Hepatic stellate cell (primary cell): ENCODE measurements at regions not wholly inside any gene's neighbourhood (a gene's known extent, or its start where the extent isn't known, plus 50 kb on each side); places are given as distances from the start of the nearest gene placed in this dataset.

Source experiments
- DNase-seq: peaks from one replicate; pipeline ENCODE4 v3.0.0; 2011; ENCODE audit warnings: low spot score

DNA sequence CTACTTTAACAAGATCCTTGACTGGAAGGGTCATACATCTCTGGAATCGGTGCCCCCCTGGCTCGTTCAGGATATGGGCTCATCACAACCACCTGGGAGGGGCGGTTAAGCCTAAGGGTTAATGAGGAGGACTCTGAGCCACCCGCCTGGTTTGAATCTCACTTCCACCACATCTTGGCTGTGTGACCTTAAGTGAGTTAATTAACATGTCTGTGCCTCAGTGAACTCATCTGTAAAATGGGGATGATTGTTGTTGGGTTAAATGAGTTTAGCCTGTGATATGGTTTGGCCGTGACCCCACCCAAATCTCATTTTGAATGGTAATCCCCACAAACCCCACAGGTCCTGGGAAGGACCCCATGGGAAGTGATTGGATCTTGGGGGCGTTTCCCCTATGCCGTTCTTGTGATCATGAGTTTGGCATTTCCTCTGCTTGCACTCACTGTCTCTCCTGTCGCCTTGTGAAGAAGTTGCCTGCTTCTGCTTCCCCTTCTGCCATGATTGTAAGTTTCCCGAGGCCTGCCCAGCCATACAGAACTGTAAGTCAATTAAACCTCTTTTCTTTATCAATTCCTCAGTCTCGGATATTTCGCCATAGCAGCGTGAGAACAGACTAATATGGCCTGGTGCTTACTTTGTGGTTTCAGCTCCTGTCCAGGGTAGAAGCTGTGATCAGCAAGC is 214.0 kb upstream of the CIBAR2 start:
- DNase-seq: no peak

DNA sequence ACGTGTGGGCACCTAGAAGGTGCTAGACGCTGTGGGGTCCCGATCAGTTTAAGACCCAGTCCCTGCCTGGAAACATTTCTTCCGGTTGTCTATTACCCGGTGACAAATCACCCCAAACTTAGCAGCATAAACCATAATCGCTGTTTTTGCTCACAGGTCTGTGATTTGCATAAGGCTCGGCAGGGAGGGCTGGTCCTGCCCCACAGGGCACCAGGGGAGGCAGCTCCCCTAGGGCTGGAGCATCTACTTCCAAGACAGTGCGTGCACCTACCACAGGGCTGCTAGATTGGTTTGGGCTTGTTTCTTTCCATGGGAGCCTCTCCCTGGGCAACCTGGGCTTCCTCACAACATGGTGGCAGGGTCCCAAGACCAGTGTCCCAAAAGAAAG is 214.5 kb upstream of the CIBAR2 start:
- no peak for DNase-seq

- DNase-seq: no peak
These were observed 215.7 kb upstream of the CIBAR2 start for GRCh38 chr16:85327731-85328675.

- no peak for DNase-seq
These were observed 216.4 kb upstream of the CIBAR2 start for GRCh38 chr16:85328676-85329058.

DNA sequence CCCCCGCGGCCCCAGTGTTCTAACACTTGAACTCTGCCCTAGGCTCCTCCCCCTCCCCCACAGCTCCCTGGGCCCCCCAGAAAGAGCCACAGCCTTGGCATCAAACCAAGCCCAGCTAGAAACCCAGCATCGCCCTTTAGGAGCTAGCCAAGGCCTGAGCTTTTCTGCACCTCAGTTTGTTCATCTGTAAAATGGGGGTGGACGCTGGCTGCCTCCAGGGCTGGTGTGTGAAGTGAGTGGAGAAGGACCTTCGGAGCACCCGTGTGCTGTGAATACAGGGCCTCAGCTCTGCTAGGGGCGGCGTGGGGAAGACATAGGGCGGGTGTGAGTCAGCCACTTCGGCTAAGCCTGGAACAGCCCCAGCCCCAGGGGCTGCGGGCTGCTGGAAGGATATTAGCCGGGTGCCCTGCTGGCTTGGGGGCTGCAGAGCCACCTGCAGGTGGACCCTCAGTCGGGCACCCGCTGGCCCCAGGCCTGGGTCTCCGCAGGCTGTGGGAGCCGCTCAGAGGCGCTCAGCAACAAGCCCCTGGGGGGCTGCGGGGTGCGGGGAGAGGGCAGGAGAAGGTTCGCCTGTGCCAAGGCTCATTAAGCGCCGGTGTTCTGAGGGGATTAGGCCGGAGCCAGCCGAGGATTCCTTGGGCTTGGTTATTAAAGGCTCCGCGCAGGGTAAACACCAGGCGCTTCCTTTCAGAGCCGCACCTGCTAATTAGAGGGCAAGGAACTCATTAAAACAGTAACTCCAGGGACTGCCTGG is 217.0 kb upstream of the CIBAR2 start:
- DNase-seq: no peak

- DNase-seq: no peak
These were observed 217.9 kb upstream of the CIBAR2 start for GRCh38 chr16:85330006-85330693.

DNA sequence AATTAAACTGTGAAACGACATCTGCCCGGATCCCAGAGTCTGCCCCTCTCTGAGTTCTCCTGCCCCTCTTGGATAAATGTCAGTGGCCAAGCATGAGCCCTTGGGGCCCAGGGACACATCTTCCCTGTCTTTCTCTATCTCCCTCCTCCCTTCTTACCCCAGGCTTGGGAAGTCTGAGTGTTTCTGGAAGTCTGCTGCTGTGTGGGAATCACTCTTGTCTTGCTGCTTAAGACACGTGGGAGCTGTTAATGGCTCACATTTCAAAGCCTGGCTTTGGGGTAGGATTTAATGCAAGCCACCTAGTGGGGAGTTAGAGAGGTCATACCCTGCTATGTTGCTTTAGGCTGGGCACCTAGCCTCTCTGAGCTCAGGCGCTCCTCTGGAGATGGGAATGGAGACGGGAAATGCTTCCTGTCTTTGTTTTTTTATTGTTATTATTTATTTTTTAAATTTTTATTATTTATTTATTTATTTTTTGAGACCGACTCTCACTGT is 218.5 kb upstream of the CIBAR2 start:
- DNase-seq: peak; percentile 84

DNA sequence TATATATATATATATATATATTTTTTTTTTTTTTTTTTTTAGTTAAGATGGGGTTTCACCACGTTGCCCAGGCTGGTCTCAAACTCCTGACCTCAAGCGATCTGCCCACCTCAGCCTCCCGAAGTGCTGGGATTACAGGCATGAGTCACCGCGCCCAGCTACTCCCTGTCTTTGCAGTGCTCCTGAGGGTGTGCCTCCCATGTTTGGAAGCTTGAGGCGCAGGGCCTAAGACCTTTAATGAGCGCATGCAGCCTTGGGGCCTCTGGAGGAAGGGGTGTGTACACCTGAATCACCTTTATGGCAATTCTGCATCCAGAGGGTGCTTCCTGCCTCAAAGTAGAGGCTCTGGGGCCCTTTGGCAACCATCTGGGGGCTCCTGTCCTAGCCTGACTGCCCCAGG is 219.4 kb upstream of the CIBAR2 start:
- no peak for DNase-seq

DNA sequence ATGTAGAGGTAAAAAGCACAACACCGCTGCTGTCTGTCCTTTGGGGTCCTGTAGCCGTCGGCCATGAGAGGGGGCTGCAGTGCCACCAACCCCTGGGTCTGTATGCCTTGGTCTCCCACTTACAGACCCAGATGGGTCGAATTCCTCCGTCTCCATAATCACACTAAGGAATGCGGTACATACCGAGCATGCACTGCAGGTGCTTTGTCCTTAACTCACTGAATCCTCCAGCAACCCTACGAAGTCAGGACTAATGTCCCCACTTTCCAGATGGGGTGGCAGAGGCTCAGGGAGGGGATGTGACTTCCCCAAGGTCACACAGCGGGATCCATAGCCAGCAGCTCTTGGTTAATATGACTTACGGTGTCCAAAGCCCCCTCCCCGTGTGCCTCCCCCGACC is 219.9 kb upstream of the CIBAR2 start:
- DNase-seq: no peak

DNA sequence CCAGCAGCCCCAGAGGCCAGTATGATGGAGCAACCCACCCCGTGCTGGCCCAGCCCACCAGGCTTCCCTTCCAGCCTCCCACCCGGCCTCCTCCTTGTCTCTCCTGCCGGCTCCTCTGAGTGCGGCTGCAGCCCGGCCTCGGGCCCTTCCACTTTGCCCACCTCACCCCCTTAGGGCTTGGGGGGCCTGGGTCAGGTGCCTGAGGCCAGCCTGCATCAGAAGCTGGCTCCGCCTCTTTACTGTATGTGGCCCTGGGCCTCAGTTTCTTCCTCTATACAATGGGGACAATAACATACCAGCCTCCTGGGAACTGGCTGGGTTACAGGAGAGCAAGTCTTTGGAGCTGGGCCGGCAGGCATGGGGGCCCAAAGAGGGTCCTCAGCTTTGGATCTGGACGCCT is 221.1 kb upstream of the CIBAR2 start:
- no peak for DNase-seq

- no peak for DNase-seq
These were observed 221.7 kb upstream of the CIBAR2 start for GRCh38 chr16:85333744-85334640.

DNA sequence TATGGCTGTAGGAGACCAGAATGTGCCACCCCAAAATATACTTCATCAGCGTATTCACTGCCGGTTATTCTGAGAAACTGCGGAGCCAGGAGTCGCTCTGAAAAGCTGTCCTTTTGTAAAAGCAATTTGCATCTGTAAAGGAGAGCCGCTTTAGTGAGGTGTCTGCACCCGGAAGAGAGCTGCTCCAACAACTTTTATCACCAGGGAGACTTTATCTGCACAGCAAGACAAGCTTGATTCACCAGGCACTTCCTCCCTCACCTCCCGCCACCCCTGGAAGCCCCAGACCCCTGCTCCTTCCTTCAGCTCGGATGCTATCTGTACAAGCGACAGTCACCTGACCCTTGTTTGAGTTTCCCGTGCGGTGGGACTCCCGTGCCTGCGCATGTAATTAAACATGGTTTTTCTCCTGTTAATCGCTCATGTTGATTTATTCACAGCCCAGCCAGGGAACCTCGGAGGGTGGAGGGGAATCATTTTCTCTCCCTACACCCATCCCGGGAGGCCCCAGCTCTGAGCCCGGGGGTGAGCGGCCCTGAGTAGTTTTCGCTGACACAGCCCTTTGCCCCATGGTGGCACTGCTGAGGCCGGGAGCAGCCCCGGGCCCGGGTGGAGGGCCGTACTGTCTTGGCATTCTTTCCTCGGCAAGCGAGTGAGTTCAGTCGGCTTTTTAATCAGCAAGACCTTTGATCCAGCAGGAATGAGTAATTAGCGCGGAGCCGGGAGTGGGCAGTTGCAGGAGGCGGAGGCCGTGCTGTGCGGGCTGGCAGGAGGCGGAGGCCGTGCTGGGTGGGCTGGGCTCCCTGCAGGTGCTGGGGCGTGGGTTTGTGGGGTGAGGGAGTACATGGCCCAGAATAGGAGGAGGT is 222.7 kb upstream of the CIBAR2 start:
- DNase-seq: no peak

GRCh38 chr16:85335584-85336491 is 223.6 kb upstream of the CIBAR2 start:
- DNase-seq: no peak

DNA sequence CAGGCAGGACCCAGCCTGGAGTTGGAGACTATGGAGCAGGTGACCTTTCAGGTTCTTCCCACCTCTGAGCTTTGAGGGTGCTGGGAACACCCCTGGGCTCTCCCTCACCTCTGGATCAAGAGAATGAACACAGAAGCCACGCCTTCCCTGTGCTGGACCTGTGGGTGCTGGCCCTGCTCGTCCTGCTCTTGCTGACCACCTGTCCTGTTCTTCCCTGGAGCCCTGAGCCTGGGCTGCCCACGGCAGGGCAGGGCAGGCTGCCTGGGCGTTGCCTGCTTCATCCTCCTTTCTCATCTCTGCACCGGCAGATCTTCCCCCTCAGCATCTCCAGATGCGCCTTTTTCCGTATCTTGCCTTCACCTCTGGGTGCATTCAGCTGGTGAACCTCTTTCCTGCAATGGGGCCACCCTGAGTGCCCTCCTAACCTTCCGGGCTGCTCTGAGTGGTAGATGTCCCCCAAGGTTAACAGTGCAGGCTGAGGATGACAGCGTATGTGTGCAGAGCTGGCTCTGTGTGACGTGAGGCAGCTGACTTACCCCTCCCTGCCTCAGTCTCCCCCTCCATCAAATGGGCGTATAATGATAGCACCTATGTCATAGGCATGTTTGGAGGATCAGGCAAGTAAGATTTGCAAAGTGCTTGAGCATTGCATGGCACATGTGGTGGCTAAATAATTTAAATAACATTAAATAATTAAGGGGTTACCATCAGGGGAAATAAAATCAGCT is 225.8 kb upstream of the CIBAR2 start:
- DNase-seq: no peak

DNA sequence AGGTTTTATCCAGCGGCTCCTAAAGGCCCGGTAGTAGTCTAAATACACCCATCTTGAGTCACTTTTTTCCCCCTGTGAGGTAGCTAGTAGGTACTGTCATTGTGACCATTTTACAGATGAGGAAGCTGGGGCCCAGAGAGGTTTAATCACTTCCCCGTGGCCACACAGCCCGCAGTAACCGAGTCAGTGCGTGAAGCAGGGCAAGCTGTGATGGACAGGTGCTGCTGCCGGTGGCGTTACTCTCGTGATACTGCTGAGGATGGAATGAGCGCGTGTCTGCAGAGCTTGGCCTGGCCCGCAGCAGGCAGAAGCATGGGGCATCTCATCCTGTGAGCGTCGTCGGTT is 226.3 kb upstream of the CIBAR2 start:
- no peak for DNase-seq

- DNase-seq: no peak
These were observed 226.9 kb upstream of the CIBAR2 start for GRCh38 chr16:85338989-85339685.

DNA sequence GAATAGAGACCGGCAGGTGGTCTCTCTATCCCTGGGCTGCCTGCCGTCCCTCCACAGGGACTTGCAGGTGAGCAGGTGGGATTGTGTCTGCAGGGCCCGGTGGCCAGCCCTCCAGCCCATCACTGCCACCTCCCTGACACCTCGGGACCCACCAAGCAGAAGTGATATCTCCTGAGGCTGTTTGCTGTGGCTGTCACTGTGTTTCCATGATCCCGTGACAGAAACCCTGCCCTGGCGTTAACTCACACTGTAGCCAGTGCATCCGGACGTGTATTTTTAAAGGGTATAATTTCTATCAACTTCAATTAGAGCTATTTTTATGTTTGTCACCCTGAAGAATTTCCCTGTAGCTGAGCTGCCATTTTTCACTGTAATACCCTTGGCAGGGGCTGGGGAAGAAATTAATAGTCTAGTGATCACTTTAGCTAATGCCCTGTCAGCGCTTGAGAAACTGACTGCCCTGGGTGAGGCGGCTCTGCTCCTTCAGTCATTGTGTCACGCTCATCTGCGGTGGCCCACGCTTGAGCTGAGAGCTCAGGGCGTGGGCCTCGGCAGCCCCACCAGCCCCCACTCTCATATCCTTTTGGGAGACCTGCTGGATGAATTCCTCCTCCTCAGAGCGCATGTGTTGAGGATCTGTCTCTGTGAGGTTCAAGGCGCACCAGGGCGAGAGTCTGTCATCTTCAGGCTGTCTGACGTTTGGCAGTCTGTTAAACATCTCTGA is 229.9 kb upstream of the CIBAR2 start:
- no peak for DNase-seq
